ENCODE measurements at regions not wholly inside any gene's neighbourhood (a gene's known extent, or its start where the extent isn't known, plus 50 kb on each side); places are given as distances from the start of the nearest gene placed in this dataset.

- no peak overlapping the region for H3K27ac ChIP-seq (ENCODE audit: low read depth in 1 of 2, low read length in 2 of 2)
- no peaks in the 10 kb centered on the region for H3K4me1 ChIP-seq (ENCODE audit: insufficient read depth, low read length)
- no peaks in the 10 kb centered on the region for H3K27me3 ChIP-seq (ENCODE audit: control insufficient read depth in 1 of 2, insufficient read depth in 2 of 2, low read length in 2 of 2)
- H3K27ac Mint-ChIP-seq, result no peak overlapping the region
- H3K36me3 Mint-ChIP-seq (ENCODE audit: low read depth), result no peaks in the 10 kb centered on the region
- POLR2A ChIA-PET, result no interaction called here
- DNase-seq (no peak), ATAC-seq (ENCODE audit: poor library complexity) (no peak)
- intact Hi-C loops (cut with DNase I, micrococcal nuclease), result no loop called here
- H3K36me3 ChIP-seq (ENCODE audit: insufficient read depth, low read length), result no peaks in the 10 kb centered on the region
- H3K4me3 ChIP-seq (ENCODE audit: low read length), result no peak overlapping the region
- TF ChIP-seq CTCF (IDR thresholded peaks at IDR 0.05), result no peak
- no peak overlapping the region for H3K4me3 Mint-ChIP-seq
- H3K27me3 Mint-ChIP-seq, result no peaks in the 10 kb centered on the region
- peaks cover 0 to 4% of the 10 kb centered on the region in 2 experiments for H3K9me3 ChIP-seq (ENCODE audit: control insufficient read depth in 1 of 2, insufficient read depth in 1 of 2, low read length in 2 of 2)
- CTCF ChIA-PET, result no interaction called here
- no peaks in the 10 kb centered on the region for H3K4me1 Mint-ChIP-seq (ENCODE audit: low read depth)
- peaks cover 11% of the 10 kb centered on the region for H3K9me3 Mint-ChIP-seq
These were observed 295.8 kb downstream of the DEPDC1B start for GRCh38 chr5:60404171-60404570.

GRCh38 chr5:60403343-60404006 is 296.5 kb downstream of the DEPDC1B start:
- Mint-ChIP-seq H3K4me3 (no peak overlapping the region), H3K4me1 (ENCODE audit: low read depth) (no peaks in the 10 kb centered on the region)

DNA sequence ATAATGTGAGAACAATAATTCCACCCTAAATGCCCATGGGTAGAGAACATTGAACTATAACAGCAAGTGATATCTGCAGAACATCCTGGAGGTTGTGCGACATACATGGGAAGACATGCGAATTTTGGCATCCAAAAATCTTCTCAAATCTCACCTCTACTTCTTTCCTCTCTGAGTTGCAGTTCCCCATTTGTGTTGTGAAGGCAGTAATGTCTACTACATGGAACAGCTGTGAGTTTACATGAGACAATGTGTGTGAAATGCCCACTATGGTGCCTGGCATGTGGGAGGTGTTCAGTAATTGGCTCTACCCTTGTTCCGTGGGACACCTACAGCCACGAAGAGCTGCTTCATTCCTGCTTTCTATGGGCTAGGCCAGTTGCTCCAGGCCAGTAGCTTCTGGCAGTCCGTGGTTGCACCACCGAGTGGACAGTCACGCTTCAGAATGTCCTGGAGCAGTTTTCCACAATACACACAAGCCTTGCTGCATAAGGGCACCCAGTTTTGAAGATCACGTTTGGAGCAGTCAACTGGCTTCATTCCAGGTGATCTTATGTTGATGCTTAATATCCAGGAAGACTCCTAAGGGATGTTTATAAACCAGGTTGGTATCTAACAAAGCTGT is 297.7 kb downstream of the DEPDC1B start:
- Histone ChIP-seq H3K27me3 (ENCODE audit: control insufficient read depth in 1 of 2, insufficient read depth in 2 of 2, low read length in 2 of 2) (no peaks in the 10 kb centered on the region), H3K4me3 (ENCODE audit: low read length) (no peak overlapping the region), H3K9me3 (ENCODE audit: control insufficient read depth in 1 of 2, insufficient read depth in 1 of 2, low read length in 2 of 2) (peaks cover 0 to 4% of the 10 kb centered on the region in 2 experiments), H3K36me3 (ENCODE audit: insufficient read depth, low read length) (no peaks in the 10 kb centered on the region), H3K4me1 (ENCODE audit: insufficient read depth, low read length) (no peaks in the 10 kb centered on the region), H3K27ac (ENCODE audit: low read depth in 1 of 2, low read length in 2 of 2) (no peak overlapping the region)
- TF ChIP-seq CTCF (IDR thresholded peaks at IDR 0.05), result no peak
- H3K36me3 Mint-ChIP-seq (ENCODE audit: low read depth), result no peaks in the 10 kb centered on the region
- H3K4me3 Mint-ChIP-seq, result no peak overlapping the region
- no peaks in the 10 kb centered on the region for H3K27me3 Mint-ChIP-seq
- H3K9me3 Mint-ChIP-seq, result peaks cover 11% of the 10 kb centered on the region
- ATAC-seq (ENCODE audit: poor library complexity) (no peak), DNase-seq (no peak)
- intact Hi-C loops (cut with DNase I, micrococcal nuclease), result no loop called here
- no peaks in the 10 kb centered on the region for H3K4me1 Mint-ChIP-seq (ENCODE audit: low read depth)
- no peak overlapping the region for H3K27ac Mint-ChIP-seq
- ChIA-PET POLR2A (no interaction called here), CTCF (no interaction called here)

More at GRCh38 chr5:60403343-60404006, 296.5 kb downstream of the DEPDC1B start:
- ChIA-PET POLR2A (no interaction called here), CTCF (no interaction called here)
- TF ChIP-seq CTCF (IDR thresholded peaks at IDR 0.05), result no peak
- Mint-ChIP-seq H3K36me3 (ENCODE audit: low read depth) (no peaks in the 10 kb centered on the region), H3K9me3 (peaks cover 11% of the 10 kb centered on the region), H3K27ac (no peak overlapping the region), H3K27me3 (no peaks in the 10 kb centered on the region)
- H3K9me3 ChIP-seq (ENCODE audit: control insufficient read depth in 1 of 2, insufficient read depth in 1 of 2, low read length in 2 of 2), result peaks cover 0 to 4% of the 10 kb centered on the region in 2 experiments
- H3K27ac ChIP-seq (ENCODE audit: low read depth in 1 of 2, low read length in 2 of 2), result no peak overlapping the region
- no peaks in the 10 kb centered on the region for H3K4me1 ChIP-seq (ENCODE audit: insufficient read depth, low read length)
- no peaks in the 10 kb centered on the region for H3K27me3 ChIP-seq (ENCODE audit: control insufficient read depth in 1 of 2, insufficient read depth in 2 of 2, low read length in 2 of 2)
- no peak overlapping the region for H3K4me3 ChIP-seq (ENCODE audit: low read length)
- DNase-seq (no peak), ATAC-seq (ENCODE audit: poor library complexity) (no peak)
- intact Hi-C loops (cut with DNase I, micrococcal nuclease), result no loop called here
- no peaks in the 10 kb centered on the region for H3K36me3 ChIP-seq (ENCODE audit: insufficient read depth, low read length)
